Activated CD4-positive, alpha-beta T cell treated with anti-CD3 and anti-CD28 coated beads, Interleukin-2, Interleukin-4, amounts not matched to agents 100 ng/mL and 50 ng/mL, durations not matched to agents 16 hours and 8 hours (primary cell): ENCODE measurements at regions not wholly inside any gene's neighbourhood (a gene's known extent, or its start where the extent isn't known, plus 50 kb on each side); places are given as distances from the start of the nearest gene placed in this dataset.

Source experiments
- DNase-seq: peaks from one replicate; pipeline ENCODE4 v3.0.0-alpha.2; 2020; ENCODE audit warnings: low spot score

- DNase-seq: no peak
These were observed 52.7 kb upstream of the POU1F1 start for GRCh38 chr3:87329065-87329464.
